HEK293 (cell line): ENCODE measurements at regions not wholly inside any gene's neighbourhood (a gene's known extent, or its start where the extent isn't known, plus 50 kb on each side); places are given as distances from the start of the nearest gene placed in this dataset.

Source experiments
- CTCF ChIA-PET: fragments of 350-600 bp; formaldehyde crosslinking; extraction: SDS; loops from one replicate; lab custom pipeline; 2021; ENCODE audit warnings: antibody characterized with exemption; lab: Yijun Ruan, JAX
- POLR2A ChIA-PET: fragments of 300-600 bp; formaldehyde crosslinking; extraction: SDS; loops from one replicate; lab custom pipeline; 2020; ENCODE audit warnings: antibody characterized with exemption, inconsistent platforms; lab: Yijun Ruan, JAX
- H3K27ac ChIP-seq: fragments of 200-500 bp; sonication (Bioruptor generic); 2 replicates; pipeline ENCODE4 v1.5.1; 2014; ENCODE audit warnings: low read depth, low read length, control low read depth, inconsistent platforms; ENCODE audit errors: extremely low read depth
- H3K36me3 ChIP-seq, 2 experiments: fragments of 200-500 bp in 1 of 2; sonication (Bioruptor generic) in 1 of 2; 1 replicate in 1 of 2; 2 replicates in 1 of 2; pipeline ENCODE4 v1.5.1; 2014 to 2017; ENCODE audit warnings: inconsistent platforms in 2 of 2, low read length in 2 of 2; ENCODE audit not compliant: control insufficient read depth in 2 of 2, insufficient read depth in 1 of 2
- H3K4me1 ChIP-seq: fragments of 200-500 bp; sonication (Bioruptor generic); 2 replicates; pipeline ENCODE4 v1.5.1; 2014; ENCODE audit warnings: mild to moderate bottlenecking, low read length, inconsistent platforms; ENCODE audit not compliant: control insufficient read depth, insufficient read depth
- H3K4me3 ChIP-seq: 2 replicates; pipeline ENCODE4 v1.5.1; 2011; ENCODE audit warnings: low read depth, mild to moderate bottlenecking, control low read depth, low read length, moderate library complexity
- H3K9me3 ChIP-seq: fragments of 200-500 bp; sonication (Bioruptor generic); 2 replicates; pipeline ENCODE4 v1.5.1; 2014; ENCODE audit warnings: low read depth, low read length, inconsistent platforms; ENCODE audit not compliant: control insufficient read depth, insufficient read depth
- CTCF ChIP-seq: fragments of 450-650 bp; formaldehyde crosslinking; IDR thresholded peaks from 2 replicates; pipeline ENCODE4 v1.5.1; 2016; ENCODE audit warnings: missing biosample characterization, missing genetic modification characterization
- KLF17 ChIP-seq: fragments of 450-650 bp; formaldehyde crosslinking; IDR thresholded peaks from 2 replicates; pipeline ENCODE4 v1.5.1; 2016; ENCODE audit warnings: missing biosample characterization, missing genetic modification characterization
- ZBTB10 ChIP-seq: fragments of 450-650 bp; formaldehyde crosslinking; IDR thresholded peaks from 2 replicates; pipeline ENCODE4 v1.5.1; 2016; ENCODE audit warnings: missing biosample characterization, missing genetic modification characterization
- ZNF140 ChIP-seq: fragments of 450-650 bp; formaldehyde crosslinking; IDR thresholded peaks from 2 replicates; pipeline ENCODE4 v1.5.1; 2016; ENCODE audit warnings: missing biosample characterization, missing genetic modification characterization
- ZNF16 ChIP-seq: fragments of 450-650 bp; formaldehyde crosslinking; IDR thresholded peaks from 2 replicates; pipeline ENCODE4 v1.5.1; 2016; ENCODE audit warnings: low read depth, missing biosample characterization, missing genetic modification characterization
- ZNF48 ChIP-seq: fragments of 450-650 bp; formaldehyde crosslinking; IDR thresholded peaks from 2 replicates; pipeline ENCODE4 v1.5.1; 2016; ENCODE audit warnings: missing biosample characterization, missing genetic modification characterization
- ZNF510 ChIP-seq: fragments of 450-650 bp; formaldehyde crosslinking; IDR thresholded peaks from 2 replicates; pipeline ENCODE4 v1.5.1; 2018; ENCODE audit warnings: mild to moderate bottlenecking, missing genetic modification characterization, missing biosample characterization; ENCODE audit not compliant: insufficient replicate concordance
- ZNF555 ChIP-seq: fragments of 450-650 bp; formaldehyde crosslinking; conservative IDR thresholded peaks from 2 replicates; pipeline ENCODE4 v1.5.1; 2017; ENCODE audit warnings: missing biosample characterization, mild to moderate bottlenecking, missing genetic modification characterization, inconsistent platforms
- ZNF747 ChIP-seq: fragments of 450-650 bp; formaldehyde crosslinking; IDR thresholded peaks from 2 replicates; pipeline ENCODE4 v1.5.1; 2016; ENCODE audit warnings: missing biosample characterization, missing genetic modification characterization
- ZNF768 ChIP-seq: fragments of 450-650 bp; formaldehyde crosslinking; IDR thresholded peaks from 2 replicates; pipeline ENCODE4 v1.5.1; 2018; ENCODE audit warnings: missing biosample characterization, mild to moderate bottlenecking, missing genetic modification characterization
- ZNF776 ChIP-seq: fragments of 450-650 bp; formaldehyde crosslinking; IDR thresholded peaks from 2 replicates; pipeline ENCODE4 v1.5.0; 2017; ENCODE audit warnings: missing biosample characterization, missing genetic modification characterization, borderline replicate concordance
- ZNF791 ChIP-seq: fragments of 450-650 bp; formaldehyde crosslinking; IDR thresholded peaks from 2 replicates; pipeline ENCODE4 v1.5.1; 2016; ENCODE audit warnings: missing biosample characterization, missing genetic modification characterization
- TF ChIP-seq, protein P1 (sequence below): fragments of 450-650 bp; formaldehyde crosslinking; IDR thresholded peaks from 2 replicates; pipeline ENCODE4 v1.5.0; 2017; ENCODE audit warnings: missing biosample characterization, missing genetic modification characterization, borderline replicate concordance
- TF ChIP-seq, protein P2 (sequence below): IDR thresholded peaks from 2 replicates; pipeline ENCODE4 v1.6.1; 2011; ENCODE audit warnings: mild to moderate bottlenecking, low read depth, low read length, borderline replicate concordance

DNA sequence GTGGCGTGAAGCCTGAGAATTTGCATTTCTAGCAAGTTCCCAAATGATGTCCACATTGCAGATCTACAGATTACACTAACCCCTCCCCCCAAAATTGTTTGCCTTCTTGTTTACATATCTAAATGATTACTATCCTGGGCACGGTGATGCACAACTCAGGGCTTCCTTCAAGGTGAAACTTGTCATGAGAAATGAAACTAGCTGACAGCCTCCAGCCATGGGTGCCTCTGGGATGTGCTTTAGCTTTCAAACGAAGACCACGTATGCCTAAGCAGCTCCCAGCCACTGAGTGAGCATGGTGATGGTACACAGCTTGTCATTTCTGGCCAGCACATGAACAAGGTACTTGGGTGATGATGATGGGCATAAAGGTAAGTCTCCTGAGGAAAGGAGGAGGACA lies 464.8 kb upstream of the DDX18 start (continued):
- no peak for TF ChIP-seq ZNF140 (tag by site-specific recombination)
- TF ChIP-seq, protein P1, sequence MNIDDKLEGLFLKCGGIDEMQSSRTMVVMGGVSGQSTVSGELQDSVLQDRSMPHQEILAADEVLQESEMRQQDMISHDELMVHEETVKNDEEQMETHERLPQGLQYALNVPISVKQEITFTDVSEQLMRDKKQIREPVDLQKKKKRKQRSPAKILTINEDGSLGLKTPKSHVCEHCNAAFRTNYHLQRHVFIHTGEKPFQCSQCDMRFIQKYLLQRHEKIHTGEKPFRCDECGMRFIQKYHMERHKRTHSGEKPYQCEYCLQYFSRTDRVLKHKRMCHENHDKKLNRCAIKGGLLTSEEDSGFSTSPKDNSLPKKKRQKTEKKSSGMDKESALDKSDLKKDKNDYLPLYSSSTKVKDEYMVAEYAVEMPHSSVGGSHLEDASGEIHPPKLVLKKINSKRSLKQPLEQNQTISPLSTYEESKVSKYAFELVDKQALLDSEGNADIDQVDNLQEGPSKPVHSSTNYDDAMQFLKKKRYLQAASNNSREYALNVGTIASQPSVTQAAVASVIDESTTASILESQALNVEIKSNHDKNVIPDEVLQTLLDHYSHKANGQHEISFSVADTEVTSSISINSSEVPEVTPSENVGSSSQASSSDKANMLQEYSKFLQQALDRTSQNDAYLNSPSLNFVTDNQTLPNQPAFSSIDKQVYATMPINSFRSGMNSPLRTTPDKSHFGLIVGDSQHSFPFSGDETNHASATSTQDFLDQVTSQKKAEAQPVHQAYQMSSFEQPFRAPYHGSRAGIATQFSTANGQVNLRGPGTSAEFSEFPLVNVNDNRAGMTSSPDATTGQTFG (tag by site-specific recombination): no peak
- TF ChIP-seq ZNF747: no peak
- no peak for TF ChIP-seq ZNF768 (tag by site-specific recombination)
- no peak for TF ChIP-seq ZNF510 (tag by site-specific recombination)

DNA sequence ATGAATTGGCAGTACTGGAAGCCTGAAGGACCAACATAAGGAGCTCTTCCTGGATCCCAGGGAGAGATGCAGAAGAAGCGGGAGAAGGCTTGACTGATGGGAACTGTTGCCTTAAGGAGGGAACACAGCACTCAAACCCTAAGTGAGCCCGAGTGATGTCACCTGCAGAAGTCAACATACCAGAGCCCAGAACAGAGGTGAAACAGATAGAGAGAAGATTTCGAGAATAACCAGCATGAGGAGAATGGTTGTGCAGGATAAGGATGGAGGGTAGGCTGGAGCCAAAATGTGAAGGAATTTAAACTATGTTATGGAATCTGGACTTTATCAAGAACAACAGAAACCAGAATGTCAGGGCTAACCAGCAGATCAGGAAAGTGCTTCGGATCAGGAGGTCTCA lies 463.1 kb upstream of the DDX18 start:
- H3K9me3 ChIP-seq: no peaks in the 10 kb centered on the region
- POLR2A ChIA-PET: no interaction called here
- H3K4me1 ChIP-seq: no peaks in the 10 kb centered on the region
- no peak overlapping the region for H3K4me3 ChIP-seq
- TF ChIP-seq ZNF16: no peak
- no peak for TF ChIP-seq ZNF791 (tag by site-specific recombination)
- TF ChIP-seq CTCF (tag by site-specific recombination): no peak
- no peak for TF ChIP-seq ZNF776
- no peak for TF ChIP-seq KLF17 (tag by site-specific recombination)
- TF ChIP-seq ZBTB10 (tag by site-specific recombination): no peak
- TF ChIP-seq ZNF555 (tag by site-specific recombination): no peak
- TF ChIP-seq, protein P2, sequence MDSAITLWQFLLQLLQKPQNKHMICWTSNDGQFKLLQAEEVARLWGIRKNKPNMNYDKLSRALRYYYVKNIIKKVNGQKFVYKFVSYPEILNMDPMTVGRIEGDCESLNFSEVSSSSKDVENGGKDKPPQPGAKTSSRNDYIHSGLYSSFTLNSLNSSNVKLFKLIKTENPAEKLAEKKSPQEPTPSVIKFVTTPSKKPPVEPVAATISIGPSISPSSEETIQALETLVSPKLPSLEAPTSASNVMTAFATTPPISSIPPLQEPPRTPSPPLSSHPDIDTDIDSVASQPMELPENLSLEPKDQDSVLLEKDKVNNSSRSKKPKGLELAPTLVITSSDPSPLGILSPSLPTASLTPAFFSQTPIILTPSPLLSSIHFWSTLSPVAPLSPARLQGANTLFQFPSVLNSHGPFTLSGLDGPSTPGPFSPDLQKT: no peak
- no peak for TF ChIP-seq ZNF48 (tag by site-specific recombination)
- TF ChIP-seq, all 188 proteins: peak for 0
- Histone ChIP-seq H3K27ac (no peak overlapping the region), H3K36me3 (no peaks in the 10 kb centered on the region)
- CTCF ChIA-PET: no interaction called here
